HEK293 (cell line): ENCODE measurements at regions not wholly inside any gene's neighbourhood (a gene's known extent, or its start where the extent isn't known, plus 50 kb on each side); places are given as distances from the start of the nearest gene placed in this dataset.

Experiments used
- CTCF ChIA-PET: fragments of 350-600 bp; formaldehyde crosslinking; extraction: SDS; loops from one replicate; lab custom pipeline; 2021; ENCODE audit warnings: antibody characterized with exemption; lab: Yijun Ruan, JAX
- POLR2A ChIA-PET: fragments of 300-600 bp; formaldehyde crosslinking; extraction: SDS; loops from one replicate; lab custom pipeline; 2020; ENCODE audit warnings: antibody characterized with exemption, inconsistent platforms; lab: Yijun Ruan, JAX
- H3K27ac ChIP-seq: fragments of 200-500 bp; sonication (Bioruptor generic); 2 replicates; pipeline ENCODE4 v1.5.1; 2014; ENCODE audit warnings: low read depth, low read length, control low read depth, inconsistent platforms; ENCODE audit errors: extremely low read depth
- H3K36me3 ChIP-seq, 2 experiments: fragments of 200-500 bp in 1 of 2; sonication (Bioruptor generic) in 1 of 2; 1 replicate in 1 of 2; 2 replicates in 1 of 2; pipeline ENCODE4 v1.5.1; 2014 to 2017; ENCODE audit warnings: inconsistent platforms in 2 of 2, low read length in 2 of 2; ENCODE audit not compliant: control insufficient read depth in 2 of 2, insufficient read depth in 1 of 2
- H3K4me1 ChIP-seq: fragments of 200-500 bp; sonication (Bioruptor generic); 2 replicates; pipeline ENCODE4 v1.5.1; 2014; ENCODE audit warnings: mild to moderate bottlenecking, low read length, inconsistent platforms; ENCODE audit not compliant: control insufficient read depth, insufficient read depth
- H3K4me3 ChIP-seq: 2 replicates; pipeline ENCODE4 v1.5.1; 2011; ENCODE audit warnings: low read depth, mild to moderate bottlenecking, control low read depth, low read length, moderate library complexity
- H3K9me3 ChIP-seq: fragments of 200-500 bp; sonication (Bioruptor generic); 2 replicates; pipeline ENCODE4 v1.5.1; 2014; ENCODE audit warnings: low read depth, low read length, inconsistent platforms; ENCODE audit not compliant: control insufficient read depth, insufficient read depth
- ZFHX2 ChIP-seq: fragments of 450-650 bp; formaldehyde crosslinking; conservative IDR thresholded peaks from 2 replicates; pipeline ENCODE4 v1.5.1; 2016; ENCODE audit warnings: missing biosample characterization, missing genetic modification characterization
- ZIC2 ChIP-seq: fragments of 450-650 bp; formaldehyde crosslinking; IDR thresholded peaks from 2 replicates; pipeline ENCODE4 v1.5.1; 2016; ENCODE audit warnings: missing biosample characterization, missing genetic modification characterization
- ZNF214 ChIP-seq: fragments of 450-650 bp; formaldehyde crosslinking; IDR thresholded peaks from 2 replicates; pipeline ENCODE4 v1.5.1; 2017; ENCODE audit warnings: missing biosample characterization, mild to moderate bottlenecking, missing genetic modification characterization, borderline replicate concordance
- ZNF433 ChIP-seq: fragments of 450-650 bp; formaldehyde crosslinking; IDR thresholded peaks from 2 replicates; pipeline ENCODE4 v1.5.1; 2016; ENCODE audit warnings: missing biosample characterization, missing genetic modification characterization, low read depth
- ZNF510 ChIP-seq: fragments of 450-650 bp; formaldehyde crosslinking; IDR thresholded peaks from 2 replicates; pipeline ENCODE4 v1.5.1; 2018; ENCODE audit warnings: mild to moderate bottlenecking, missing genetic modification characterization, missing biosample characterization; ENCODE audit not compliant: insufficient replicate concordance
- ZNF549 ChIP-seq: fragments of 450-650 bp; IDR thresholded peaks from 2 replicates; pipeline ENCODE4 v1.5.1; 2018; ENCODE audit warnings: missing biosample characterization, missing genetic modification characterization, mild to moderate bottlenecking, inconsistent platforms, moderate library complexity
- ZNF621 ChIP-seq: fragments of 450-650 bp; formaldehyde crosslinking; IDR thresholded peaks from 2 replicates; pipeline ENCODE4 v1.5.1; 2017; ENCODE audit warnings: missing biosample characterization, missing genetic modification characterization
- ZSCAN30 ChIP-seq: fragments of 450-650 bp; IDR thresholded peaks from 2 replicates; pipeline ENCODE4 v1.5.1; 2018; ENCODE audit warnings: missing biosample characterization, mild to moderate bottlenecking, missing genetic modification characterization, moderate library complexity
- TF ChIP-seq, protein P1 (sequence below): fragments of 450-650 bp; formaldehyde crosslinking; IDR thresholded peaks from 2 replicates; pipeline ENCODE4 v1.5.1; 2016; ENCODE audit warnings: missing biosample characterization, missing genetic modification characterization, low read depth
- TF ChIP-seq, protein P2 (sequence below): fragments of 450-650 bp; formaldehyde crosslinking; conservative IDR thresholded peaks from 2 replicates; pipeline ENCODE4 v1.5.1; 2016; ENCODE audit warnings: low read depth, missing biosample characterization, missing genetic modification characterization
- TF ChIP-seq, protein P3 (sequence below): fragments of 450-650 bp; formaldehyde crosslinking; IDR thresholded peaks from 2 replicates; pipeline ENCODE4 v1.5.1; 2016; ENCODE audit warnings: missing biosample characterization, missing genetic modification characterization

DNA sequence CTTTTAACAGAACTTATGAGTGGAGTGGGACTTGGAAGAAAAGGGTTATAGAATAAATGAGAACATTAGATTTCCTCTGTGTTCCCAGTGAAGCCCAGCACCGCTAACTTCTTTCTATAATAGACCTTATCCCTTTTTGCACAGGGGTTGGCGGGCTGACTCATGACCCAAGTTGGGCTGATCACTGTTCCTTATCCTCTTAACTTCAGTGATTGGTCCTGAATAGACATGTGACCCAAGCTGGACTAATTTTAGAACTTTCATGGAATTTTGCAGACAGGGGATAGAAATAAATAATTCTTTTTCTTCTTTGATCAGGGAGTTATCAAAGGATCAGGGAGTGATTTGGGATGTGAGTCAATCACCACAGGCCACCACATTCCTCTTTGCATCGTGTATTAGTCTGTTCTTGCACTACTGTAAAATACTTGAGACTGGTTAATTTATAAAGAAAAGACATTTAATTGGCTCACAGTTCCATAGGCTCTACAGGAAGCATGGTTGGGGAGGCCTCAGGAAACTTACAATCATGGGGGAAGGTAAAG is 75.9 kb downstream of the UCHL1 start:
- H3K36me3 ChIP-seq = no peaks in the 10 kb centered on the region
- H3K27ac ChIP-seq = no peak overlapping the region
- no peaks in the 10 kb centered on the region for H3K4me1 ChIP-seq
- no peaks in the 10 kb centered on the region for H3K9me3 ChIP-seq
- CTCF ChIA-PET = no interaction called here
- H3K4me3 ChIP-seq = no peak overlapping the region
- TF ChIP-seq ZSCAN30 (tag by site-specific recombination) = no peak
- TF ChIP-seq ZIC2 (tag by site-specific recombination) = no peak
- no peak for TF ChIP-seq ZNF621 (tag by site-specific recombination)
- TF ChIP-seq ZNF510 (tag by site-specific recombination) = no peak
- TF ChIP-seq, protein P1, sequence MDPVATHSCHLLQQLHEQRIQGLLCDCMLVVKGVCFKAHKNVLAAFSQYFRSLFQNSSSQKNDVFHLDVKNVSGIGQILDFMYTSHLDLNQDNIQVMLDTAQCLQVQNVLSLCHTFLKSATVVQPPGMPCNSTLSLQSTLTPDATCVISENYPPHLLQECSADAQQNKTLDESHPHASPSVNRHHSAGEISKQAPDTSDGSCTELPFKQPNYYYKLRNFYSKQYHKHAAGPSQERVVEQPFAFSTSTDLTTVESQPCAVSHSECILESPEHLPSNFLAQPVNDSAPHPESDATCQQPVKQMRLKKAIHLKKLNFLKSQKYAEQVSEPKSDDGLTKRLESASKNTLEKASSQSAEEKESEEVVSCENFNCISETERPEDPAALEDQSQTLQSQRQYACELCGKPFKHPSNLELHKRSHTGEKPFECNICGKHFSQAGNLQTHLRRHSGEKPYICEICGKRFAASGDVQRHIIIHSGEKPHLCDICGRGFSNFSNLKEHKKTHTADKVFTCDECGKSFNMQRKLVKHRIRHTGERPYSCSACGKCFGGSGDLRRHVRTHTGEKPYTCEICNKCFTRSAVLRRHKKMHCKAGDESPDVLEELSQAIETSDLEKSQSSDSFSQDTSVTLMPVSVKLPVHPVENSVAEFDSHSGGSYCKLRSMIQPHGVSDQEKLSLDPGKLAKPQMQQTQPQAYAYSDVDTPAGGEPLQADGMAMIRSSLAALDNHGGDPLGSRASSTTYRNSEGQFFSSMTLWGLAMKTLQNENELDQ (tag by site-specific recombination) = no peak
- TF ChIP-seq, protein P2, sequence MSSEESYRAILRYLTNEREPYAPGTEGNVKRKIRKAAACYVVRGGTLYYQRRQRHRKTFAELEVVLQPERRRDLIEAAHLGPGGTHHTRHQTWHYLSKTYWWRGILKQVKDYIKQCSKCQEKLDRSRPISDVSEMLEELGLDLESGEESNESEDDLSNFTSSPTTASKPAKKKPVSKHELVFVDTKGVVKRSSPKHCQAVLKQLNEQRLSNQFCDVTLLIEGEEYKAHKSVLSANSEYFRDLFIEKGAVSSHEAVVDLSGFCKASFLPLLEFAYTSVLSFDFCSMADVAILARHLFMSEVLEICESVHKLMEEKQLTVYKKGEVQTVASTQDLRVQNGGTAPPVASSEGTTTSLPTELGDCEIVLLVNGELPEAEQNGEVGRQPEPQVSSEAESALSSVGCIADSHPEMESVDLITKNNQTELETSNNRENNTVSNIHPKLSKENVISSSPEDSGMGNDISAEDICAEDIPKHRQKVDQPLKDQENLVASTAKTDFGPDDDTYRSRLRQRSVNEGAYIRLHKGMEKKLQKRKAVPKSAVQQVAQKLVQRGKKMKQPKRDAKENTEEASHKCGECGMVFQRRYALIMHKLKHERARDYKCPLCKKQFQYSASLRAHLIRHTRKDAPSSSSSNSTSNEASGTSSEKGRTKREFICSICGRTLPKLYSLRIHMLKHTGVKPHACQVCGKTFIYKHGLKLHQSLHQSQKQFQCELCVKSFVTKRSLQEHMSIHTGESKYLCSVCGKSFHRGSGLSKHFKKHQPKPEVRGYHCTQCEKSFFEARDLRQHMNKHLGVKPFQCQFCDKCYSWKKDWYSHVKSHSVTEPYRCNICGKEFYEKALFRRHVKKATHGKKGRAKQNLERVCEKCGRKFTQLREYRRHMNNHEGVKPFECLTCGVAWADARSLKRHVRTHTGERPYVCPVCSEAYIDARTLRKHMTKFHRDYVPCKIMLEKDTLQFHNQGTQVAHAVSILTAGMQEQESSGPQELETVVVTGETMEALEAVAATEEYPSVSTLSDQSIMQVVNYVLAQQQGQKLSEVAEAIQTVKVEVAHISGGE (tag by site-specific recombination) = no peak
- TF ChIP-seq ZNF214 (tag by site-specific recombination) = no peak
- no peak for TF ChIP-seq ZFHX2 (tag by site-specific recombination)
- POLR2A ChIA-PET = no interaction called here

DNA sequence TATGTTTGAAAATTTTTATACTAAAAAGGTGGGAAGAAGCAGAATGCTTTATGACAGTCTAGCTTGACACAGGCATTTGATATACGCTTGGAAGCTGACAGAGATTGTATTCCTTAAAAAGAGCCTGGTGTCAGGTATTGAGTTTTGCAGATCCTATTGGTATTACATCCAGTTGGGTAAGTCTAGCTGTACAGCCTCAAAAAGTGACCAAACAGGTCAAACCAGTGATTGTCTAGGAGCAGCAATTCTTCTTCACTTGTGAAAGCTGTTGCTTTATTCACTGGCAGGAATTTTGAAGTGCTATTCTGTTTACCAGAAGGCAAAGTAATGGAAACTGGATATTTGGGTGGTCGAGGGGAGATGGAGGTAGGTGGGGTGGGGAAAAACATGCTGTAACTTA is 77.5 kb downstream of the UCHL1 start:
- Histone ChIP-seq H3K27ac (no peak overlapping the region), H3K4me3 (no peak overlapping the region), H3K4me1 (no peaks in the 10 kb centered on the region), H3K36me3 (no peaks in the 10 kb centered on the region), H3K9me3 (no peaks in the 10 kb centered on the region)
- ChIA-PET POLR2A (no interaction called here), CTCF (no interaction called here)
- TF ChIP-seq ZNF433 (tag by site-specific recombination) = no peak
- no peak for TF ChIP-seq ZNF549 (tag by site-specific recombination)
- TF ChIP-seq, protein P3, sequence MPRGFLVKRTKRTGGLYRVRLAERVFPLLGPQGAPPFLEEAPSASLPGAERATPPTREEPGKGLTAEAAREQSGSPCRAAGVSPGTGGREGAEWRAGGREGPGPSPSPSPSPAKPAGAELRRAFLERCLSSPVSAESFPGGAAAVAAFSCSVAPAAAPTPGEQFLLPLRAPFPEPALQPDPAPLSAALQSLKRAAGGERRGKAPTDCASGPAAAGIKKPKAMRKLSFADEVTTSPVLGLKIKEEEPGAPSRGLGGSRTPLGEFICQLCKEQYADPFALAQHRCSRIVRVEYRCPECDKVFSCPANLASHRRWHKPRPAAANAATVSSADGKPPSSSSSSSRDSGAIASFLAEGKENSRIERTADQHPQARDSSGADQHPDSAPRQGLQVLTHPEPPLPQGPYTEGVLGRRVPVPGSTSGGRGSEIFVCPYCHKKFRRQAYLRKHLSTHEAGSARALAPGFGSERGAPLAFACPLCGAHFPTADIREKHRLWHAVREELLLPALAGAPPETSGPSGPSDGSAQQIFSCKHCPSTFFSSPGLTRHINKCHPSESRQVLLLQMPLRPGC (tag by site-specific recombination) = no peak
- TF ChIP-seq, all 188 proteins: peak for 0
